ENCODE measurements at regions not wholly inside any gene's neighbourhood (a gene's known extent, or its start where the extent isn't known, plus 50 kb on each side); places are given as distances from the start of the nearest gene placed in this dataset.
"Not testable (repeated sequence)": the region's sequence is repeated elsewhere in the genome, so short reads cannot be mapped to it uniquely, and the experiment has no call there.

- H3K36me3 Mint-ChIP-seq; H3K4me3 Mint-ChIP-seq; DNase-seq; H3K4me1 Mint-ChIP-seq; H3K9me3 Mint-ChIP-seq; POLR2A ChIA-PET; H3K27ac Mint-ChIP-seq; ATAC-seq (ENCODE audit: low read depth); H3K27me3 Mint-ChIP-seq: not testable (repeated sequence)
These were observed 4021.5 kb upstream of the TPTE start for GRCh38 chr21:6499866-6500265.

DNA sequence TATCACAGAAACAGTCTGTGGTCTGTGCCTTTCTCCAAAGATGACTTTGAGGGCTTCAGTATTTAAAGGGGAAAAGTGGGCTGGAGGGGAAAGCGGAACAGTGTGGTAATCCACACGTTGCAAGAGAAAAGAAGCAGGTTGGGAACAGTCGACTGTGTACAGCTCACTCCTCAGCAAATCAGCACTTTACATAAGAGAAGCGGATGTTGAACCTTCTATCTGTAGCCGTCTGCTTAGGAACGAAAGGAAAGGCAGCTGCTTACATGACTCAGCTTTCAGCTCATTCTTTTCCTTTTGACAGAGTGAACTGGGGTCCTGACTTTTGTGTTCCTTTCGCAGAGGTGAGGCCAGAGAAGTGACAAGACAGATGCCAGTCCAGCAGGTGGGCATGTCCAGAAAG, 4020.7 kb upstream of the TPTE start:
- H3K4me1 Mint-ChIP-seq, H3K9me3 Mint-ChIP-seq, DNase-seq, H3K27ac Mint-ChIP-seq, H3K27me3 Mint-ChIP-seq, POLR2A ChIA-PET, H3K4me3 Mint-ChIP-seq, H3K36me3 Mint-ChIP-seq: not testable (repeated sequence)
- peak; percentile 23 for ATAC-seq (ENCODE audit: low read depth)

- H3K9me3 Mint-ChIP-seq; H3K4me3 Mint-ChIP-seq; ATAC-seq (ENCODE audit: low read depth); POLR2A ChIA-PET; H3K27ac Mint-ChIP-seq; DNase-seq; H3K36me3 Mint-ChIP-seq; H3K27me3 Mint-ChIP-seq; H3K4me1 Mint-ChIP-seq: not testable (repeated sequence)
These were observed 4015.1 kb upstream of the TPTE start for GRCh38 chr21:6506167-6506894.

DNA sequence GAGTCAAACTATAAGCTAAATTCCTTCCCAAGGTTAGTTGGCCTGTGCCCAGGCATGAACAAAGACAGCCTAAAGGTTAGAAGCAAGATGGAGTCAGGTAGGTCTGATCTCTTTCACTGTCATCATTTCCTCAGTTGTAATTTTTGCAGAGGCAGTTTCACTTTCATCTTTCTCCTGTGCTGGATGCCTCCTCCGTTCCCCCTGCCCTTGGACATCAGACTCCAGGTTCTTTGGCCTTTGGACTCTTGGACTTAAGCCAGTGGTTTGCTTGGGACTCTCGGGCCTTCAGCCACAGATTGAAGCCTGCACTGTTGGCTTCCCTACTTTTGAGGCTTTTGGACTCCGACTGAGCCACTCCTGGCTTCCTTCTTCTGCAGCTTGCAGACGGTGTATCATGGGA, 4013.8 kb upstream of the TPTE start:
- H3K4me3 Mint-ChIP-seq; ATAC-seq (ENCODE audit: low read depth); H3K4me1 Mint-ChIP-seq; H3K9me3 Mint-ChIP-seq; DNase-seq; H3K36me3 Mint-ChIP-seq; H3K27me3 Mint-ChIP-seq; POLR2A ChIA-PET; H3K27ac Mint-ChIP-seq: not testable (repeated sequence)

GRCh38 chr21:6521777-6522176, 3999.6 kb upstream of the TPTE start:
- H3K36me3 Mint-ChIP-seq; H3K4me1 Mint-ChIP-seq; H3K4me3 Mint-ChIP-seq; POLR2A ChIA-PET; H3K27ac Mint-ChIP-seq; H3K27me3 Mint-ChIP-seq; DNase-seq; ATAC-seq (ENCODE audit: low read depth); H3K9me3 Mint-ChIP-seq: not testable (repeated sequence)

DNA sequence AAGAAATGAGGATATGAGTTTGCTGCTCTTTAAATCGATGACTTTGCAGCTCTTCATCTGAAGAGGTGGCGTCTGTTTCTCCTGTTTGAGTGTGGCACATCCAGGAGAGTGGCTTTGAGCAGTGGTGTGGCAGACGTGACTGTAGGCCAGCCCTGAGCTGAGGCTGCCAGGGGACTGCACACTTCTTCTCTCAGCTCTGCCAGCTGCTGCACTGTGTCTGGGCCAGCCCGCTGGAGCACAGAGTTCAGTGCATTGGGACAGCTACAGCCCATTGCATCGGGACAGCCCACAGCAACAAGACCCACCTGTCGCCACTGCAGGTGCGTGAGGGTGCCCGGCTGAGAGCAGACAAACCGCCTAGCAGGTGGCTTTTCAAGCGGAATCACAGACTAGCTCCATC, 3995.2 kb upstream of the TPTE start:
- DNase-seq; H3K9me3 Mint-ChIP-seq; H3K27me3 Mint-ChIP-seq; H3K4me1 Mint-ChIP-seq; H3K36me3 Mint-ChIP-seq; H3K4me3 Mint-ChIP-seq; ATAC-seq (ENCODE audit: low read depth); H3K27ac Mint-ChIP-seq; POLR2A ChIA-PET: not testable (repeated sequence)

- ATAC-seq (ENCODE audit: low read depth); H3K27me3 Mint-ChIP-seq; POLR2A ChIA-PET; H3K4me1 Mint-ChIP-seq; H3K27ac Mint-ChIP-seq; H3K9me3 Mint-ChIP-seq; H3K4me3 Mint-ChIP-seq; H3K36me3 Mint-ChIP-seq; DNase-seq: not testable (repeated sequence)
These were observed 3990.7 kb upstream of the TPTE start for GRCh38 chr21:6530655-6531054.

DNA sequence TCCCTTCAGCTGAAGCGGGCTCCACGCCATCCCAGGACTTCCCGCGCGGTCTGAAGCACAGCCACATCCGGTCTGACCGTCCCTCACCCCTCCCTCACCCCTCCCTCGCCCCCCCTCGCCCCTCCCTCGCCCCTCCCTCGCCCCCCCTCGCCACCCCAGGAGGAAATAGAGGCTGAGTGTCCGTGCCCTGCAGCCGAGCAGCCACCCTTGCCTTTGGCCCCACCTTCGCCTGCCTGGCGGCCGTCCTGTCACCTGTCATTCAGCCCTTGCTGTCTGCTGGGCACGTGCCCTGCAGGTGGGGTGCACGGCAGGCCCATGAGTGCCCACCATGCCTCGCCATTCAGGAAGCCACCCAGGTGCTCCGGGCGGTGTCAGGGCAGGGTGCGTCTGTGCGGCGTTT, 3988.1 kb upstream of the TPTE start:
- DNase-seq; H3K27ac Mint-ChIP-seq; H3K4me3 Mint-ChIP-seq; H3K27me3 Mint-ChIP-seq; H3K36me3 Mint-ChIP-seq; ATAC-seq (ENCODE audit: low read depth); H3K4me1 Mint-ChIP-seq; H3K9me3 Mint-ChIP-seq; POLR2A ChIA-PET: not testable (repeated sequence)

DNA sequence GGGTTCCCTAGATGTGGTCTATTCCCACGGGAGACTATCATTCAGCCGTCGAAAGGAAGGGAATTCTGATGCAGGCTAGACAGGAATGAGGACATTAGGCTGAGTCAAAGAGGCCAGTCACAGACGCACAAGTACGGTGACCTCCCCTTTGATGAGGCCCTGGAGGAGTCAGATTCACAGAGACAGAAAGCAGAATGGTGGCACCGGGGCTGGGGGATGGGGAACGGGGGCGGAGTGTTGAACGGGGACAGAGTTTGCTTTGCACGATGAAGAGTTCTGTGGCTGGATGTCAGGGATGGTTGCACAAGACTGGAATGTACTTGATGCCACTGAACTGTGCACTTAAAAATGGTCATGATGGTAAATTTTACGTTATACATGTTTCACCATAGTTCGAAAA, 3983.1 kb upstream of the TPTE start:
- DNase-seq; POLR2A ChIA-PET; H3K4me3 Mint-ChIP-seq; H3K9me3 Mint-ChIP-seq; H3K36me3 Mint-ChIP-seq; H3K4me1 Mint-ChIP-seq; H3K27me3 Mint-ChIP-seq; H3K27ac Mint-ChIP-seq; ATAC-seq (ENCODE audit: low read depth): not testable (repeated sequence)

GRCh38 chr21:6539688-6540087, 3981.7 kb upstream of the TPTE start:
- POLR2A ChIA-PET: not testable (repeated sequence)

DNA sequence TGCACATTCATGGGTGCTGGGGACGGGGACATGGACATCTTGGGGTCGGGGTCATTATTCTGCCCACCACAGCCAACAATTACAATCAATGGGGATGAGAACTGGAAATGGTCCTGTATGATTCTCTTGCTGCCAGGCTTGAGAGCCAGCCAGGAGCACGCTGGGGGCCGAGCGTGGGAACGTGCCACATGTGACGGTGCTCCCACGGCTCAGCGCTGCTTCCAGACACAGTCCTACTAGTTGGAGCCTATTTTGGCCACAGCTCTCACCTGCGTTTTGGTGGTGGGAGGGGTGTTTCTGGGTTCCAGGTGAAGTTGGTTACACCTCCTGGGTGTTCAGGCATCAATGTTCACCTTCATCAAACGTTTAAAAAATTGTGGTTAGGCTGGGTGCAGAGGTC, 3980.3 kb upstream of the TPTE start:
- H3K27me3 Mint-ChIP-seq; H3K36me3 Mint-ChIP-seq; ATAC-seq (ENCODE audit: low read depth); H3K4me3 Mint-ChIP-seq; H3K9me3 Mint-ChIP-seq; POLR2A ChIA-PET; H3K4me1 Mint-ChIP-seq; H3K27ac Mint-ChIP-seq; DNase-seq: not testable (repeated sequence)

More at GRCh38 chr21:6539688-6540087, 3981.7 kb upstream of the TPTE start:
- not testable (repeated sequence) for H3K27me3 Mint-ChIP-seq; DNase-seq; H3K27ac Mint-ChIP-seq; ATAC-seq (ENCODE audit: low read depth); H3K4me1 Mint-ChIP-seq; H3K36me3 Mint-ChIP-seq; H3K9me3 Mint-ChIP-seq; H3K4me3 Mint-ChIP-seq

- ATAC-seq (ENCODE audit: low read depth); H3K9me3 Mint-ChIP-seq; H3K36me3 Mint-ChIP-seq; DNase-seq; H3K4me3 Mint-ChIP-seq; H3K27me3 Mint-ChIP-seq; POLR2A ChIA-PET; H3K27ac Mint-ChIP-seq; H3K4me1 Mint-ChIP-seq: not testable (repeated sequence)
These were observed 3976.1 kb upstream of the TPTE start for GRCh38 chr21:6545288-6545687.

- H3K27ac Mint-ChIP-seq; H3K4me3 Mint-ChIP-seq; POLR2A ChIA-PET; H3K4me1 Mint-ChIP-seq; ATAC-seq (ENCODE audit: low read depth); H3K9me3 Mint-ChIP-seq; H3K27me3 Mint-ChIP-seq; DNase-seq; H3K36me3 Mint-ChIP-seq: not testable (repeated sequence)
These were observed 3970.3 kb upstream of the TPTE start for GRCh38 chr21:6551045-6551444.

- ATAC-seq (ENCODE audit: low read depth); H3K27ac Mint-ChIP-seq; H3K4me1 Mint-ChIP-seq; H3K9me3 Mint-ChIP-seq; H3K36me3 Mint-ChIP-seq; POLR2A ChIA-PET; H3K27me3 Mint-ChIP-seq; H3K4me3 Mint-ChIP-seq; DNase-seq: not testable (repeated sequence)
These were observed 3967.6 kb upstream of the TPTE start for GRCh38 chr21:6553505-6554376.

Measured in activated naive CD8-positive, alpha-beta T cell treated with anti-CD3 and anti-CD28 coated beads, Interleukin-2, amount 10 ng/mL, durations not matched to agents 7 days and 5 days (primary cell).